SK-N-SH (cell line): ENCODE measurements at regions not wholly inside any gene's neighbourhood (a gene's known extent, or its start where the extent isn't known, plus 50 kb on each side); places are given as distances from the start of the nearest gene placed in this dataset.
A peak's percentile ranks its signal among the peaks of the same experiment; 100 is the strongest.

Experiments used
- CTCF ChIA-PET: fragments of 300-600, 350-600 bp; formaldehyde crosslinking; extraction: SDS; loops from one replicate; lab custom pipeline; 2021; lab: Yijun Ruan, JAX
- POLR2A ChIA-PET: fragments of 350-600 bp; sonication (Branson Sonifier 250); formaldehyde crosslinking; extraction: SDS; loops from one replicate; lab custom pipeline; 2020; ENCODE audit warnings: antibody characterized with exemption, inconsistent platforms; lab: Yijun Ruan, JAX
- DNase-seq: peaks from one replicate; pipeline ENCODE4 v3.0.0; 2012
- H2AFZ ChIP-seq: fragments of 200-600 bp; sonication (generic); 2 replicates; pipeline ENCODE4 v1.8.1; 2016; ENCODE audit warnings: antibody characterized with exemption, mild to moderate bottlenecking, low read depth
- H3F3A ChIP-seq: fragments of 200-600 bp; sonication (generic); replicated peaks from 2 replicates; pipeline ENCODE3; 2016; ENCODE audit warnings: antibody characterized with exemption, mild to moderate bottlenecking; ENCODE audit not compliant: insufficient read depth
- H3K27ac ChIP-seq, 2 experiments: fragments of 200-500 bp in 1 of 2; fragments of 200-600 bp in 1 of 2; sonication (Bioruptor generic) in 1 of 2; sonication (generic), shearing (Covaris generic) in 1 of 2; 2 replicates each; pipeline versions ENCODE4 v1.5.1 to v1.6.1; 2014 to 2016; ENCODE audit warnings: low read depth in 2 of 2, inconsistent platforms in 1 of 2, low read length in 1 of 2, mild to moderate bottlenecking in 1 of 2, mixed read lengths in 1 of 2
- H3K27me3 ChIP-seq: fragments of 200-600 bp; sonication (generic), shearing (Covaris generic); 2 replicates; pipeline ENCODE4 v1.6.1; 2016; ENCODE audit warnings: mixed run types; ENCODE audit not compliant: insufficient read depth
- H3K36me3 ChIP-seq, 2 experiments: fragments of 200-500 bp in 1 of 2; fragments of 200-600 bp in 1 of 2; sonication (Bioruptor generic) in 1 of 2; sonication (generic) in 1 of 2; replicated peaks in 1 of 2; 2 replicates each; pipeline versions ENCODE3 to v1.5.1; 2014 to 2016; ENCODE audit warnings: low read length in 1 of 2, mild to moderate bottlenecking in 1 of 2; ENCODE audit not compliant: insufficient read depth in 2 of 2, control insufficient read depth in 1 of 2
- H3K4me1 ChIP-seq, 2 experiments: fragments of 200-500 bp in 1 of 2; fragments of 200-600 bp in 1 of 2; sonication (Bioruptor generic) in 1 of 2; sonication (generic), shearing (Covaris generic) in 1 of 2; 2 replicates each; pipeline versions ENCODE4 v1.5.1 to v1.6.1; 2014 to 2016; ENCODE audit warnings: low read depth in 1 of 2, low read length in 1 of 2, mixed run types in 1 of 2; ENCODE audit not compliant: insufficient read depth in 2 of 2, control insufficient read depth in 1 of 2
- H3K4me2 ChIP-seq: fragments of 200-600 bp; sonication (generic), shearing (Covaris generic); 2 replicates; pipeline ENCODE4 v1.6.1; 2017; ENCODE audit warnings: mixed run types
- H3K4me3 ChIP-seq, 2 experiments: fragments of 200-500 bp in 1 of 2; fragments of 200-600 bp in 1 of 2; sonication (Bioruptor generic) in 1 of 2; sonication (generic), shearing (Covaris generic) in 1 of 2; 2 replicates each; pipeline versions ENCODE4 v1.5.1 to v1.8.1; 2014 to 2016; ENCODE audit warnings: low read depth in 2 of 2, inconsistent platforms in 1 of 2, low read length in 1 of 2, mild to moderate bottlenecking in 1 of 2, mixed read lengths in 1 of 2, moderate library complexity in 1 of 2
- H3K79me2 ChIP-seq: fragments of 200-600 bp; sonication (generic); 2 replicates; pipeline ENCODE4 v1.8.1; 2017; ENCODE audit warnings: mild to moderate bottlenecking; ENCODE audit not compliant: insufficient read depth
- H3K9ac ChIP-seq: fragments of 200-600 bp; sonication (generic); 2 replicates; pipeline ENCODE4 v1.6.1; 2017; ENCODE audit warnings: mixed run types
- H3K9me2 ChIP-seq: fragments of 200-600 bp; sonication (generic); 2 replicates; pipeline ENCODE4 v1.6.1; 2017; ENCODE audit warnings: mixed run types
- H3K9me3 ChIP-seq: fragments of 200-600 bp; sonication (generic); 2 replicates; pipeline ENCODE4 v1.6.1; 2017; ENCODE audit warnings: mixed run types, mild to moderate bottlenecking, moderate library complexity
- H4K20me1 ChIP-seq: fragments of 200-600 bp; sonication (generic); 2 replicates; pipeline ENCODE4 v1.6.1; 2017; ENCODE audit warnings: mild to moderate bottlenecking, mixed run types; ENCODE audit not compliant: insufficient read depth
- CHD2 ChIP-seq: fragments of 150-350 bp; IDR thresholded peaks from 2 replicates; pipeline ENCODE4 v1.6.1; 2018; ENCODE audit warnings: low read length; ENCODE audit not compliant: partially characterized antibody
- CTCF ChIP-seq: fragments of 200-600 bp; sonication (generic); IDR thresholded peaks from 2 replicates; pipeline ENCODE4 v1.6.1; 2017; ENCODE audit warnings: antibody characterized with exemption, mild to moderate bottlenecking, moderate library complexity
- FOXJ3 ChIP-seq: sonication (generic); formaldehyde crosslinking; IDR thresholded peaks from 2 replicates; pipeline ENCODE4 v1.5.1; 2020; ENCODE audit warnings: mild to moderate bottlenecking, missing genetic modification reagents
- GABPA ChIP-seq: IDR thresholded peaks from 2 replicates; pipeline ENCODE4 v1.4.0; 2012; ENCODE audit warnings: low read depth, mild to moderate bottlenecking
- GATA2 ChIP-seq: sonication (generic); formaldehyde crosslinking; IDR thresholded peaks from 2 replicates; pipeline ENCODE4 v1.5.0; 2020; ENCODE audit warnings: mild to moderate bottlenecking, missing genetic modification reagents
- JUND ChIP-seq: IDR thresholded peaks from 2 replicates; pipeline ENCODE4 v1.4.0; 2012
- MAX ChIP-seq: IDR thresholded peaks from 2 replicates; pipeline ENCODE4 v1.4.0; 2012; ENCODE audit warnings: low read depth
- MXI1 ChIP-seq: IDR thresholded peaks from 2 replicates; pipeline ENCODE4 v1.6.1; 2012; ENCODE audit warnings: mild to moderate bottlenecking, low read depth, low read length, improper control_type of control experiment
- NRF1 ChIP-seq: IDR thresholded peaks from 2 replicates; pipeline ENCODE4 v1.6.1; 2012; ENCODE audit warnings: low read depth, mild to moderate bottlenecking, low read length
- RAD21 ChIP-seq: IDR thresholded peaks from 2 replicates; pipeline ENCODE4 v1.6.1; 2012; ENCODE audit warnings: mild to moderate bottlenecking, low read length
- SMC3 ChIP-seq: IDR thresholded peaks from 2 replicates; pipeline ENCODE4 v1.6.1; 2012; ENCODE audit warnings: low read depth, low read length, improper control_type of control experiment
- TAF1 ChIP-seq: IDR thresholded peaks from 2 replicates; pipeline ENCODE4 v1.6.1; 2012; ENCODE audit warnings: low read depth, mild to moderate bottlenecking, low read length, moderate library complexity, borderline replicate concordance
- ZBTB33 ChIP-seq: IDR thresholded peaks from 2 replicates; pipeline ENCODE4 v1.4.0; 2012; ENCODE audit warnings: low read depth, borderline replicate concordance
- WGBS: methylation state at CpG from one replicate; pipeline ENCODE4 v1.1.6; 2017; ENCODE audit warnings: low lambda C conversion rate; 5-methylcytosine and 5-hydroxymethylcytosine counted together
- TF ChIP-seq, protein P1 (sequence below): IDR thresholded peaks from 2 replicates; pipeline ENCODE4 v1.4.0; 2012; ENCODE audit warnings: low read depth, borderline replicate concordance

DNA sequence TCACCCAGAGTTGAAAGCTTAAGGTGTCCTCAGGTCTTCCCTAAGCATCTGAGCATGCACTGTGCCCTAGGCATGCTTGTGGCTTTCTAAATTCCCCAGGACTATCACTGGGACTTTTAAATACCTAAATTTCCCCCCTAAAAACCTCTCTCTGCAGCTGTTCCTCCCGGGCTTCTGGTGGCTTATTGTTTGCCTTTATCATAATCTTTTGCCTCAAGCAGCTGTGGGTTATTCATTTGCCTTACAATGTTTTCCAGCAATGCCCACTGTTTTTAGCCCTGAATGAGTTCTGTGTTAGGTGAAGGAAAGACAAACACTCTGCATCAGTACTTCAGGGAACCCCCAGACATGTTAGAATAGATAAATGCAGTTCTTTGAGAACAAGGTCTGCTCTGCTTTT, 455.0 kb downstream of the ZIC3 start:
- Histone ChIP-seq H3K4me3 (no peak overlapping the region), H3K27me3 (no peaks in the 10 kb centered on the region; the same call in 1 of the 2 replicates), H3K79me2 (no peaks in the 10 kb centered on the region), H3K9ac (no peak overlapping the region), H4K20me1 (no peaks in the 10 kb centered on the region), H2AFZ (no peak overlapping the region), H3K4me2 (no peak overlapping the region), H3K36me3 (no peaks in the 10 kb centered on the region), H3F3A (no peaks in the 10 kb centered on the region), H3K27ac (no peak overlapping the region), H3K4me1 (no peaks in the 10 kb centered on the region), H3K9me3 (no peaks in the 10 kb centered on the region), H3K9me2 (no peaks in the 10 kb centered on the region)
- TF ChIP-seq GATA2 (CRISPR knock-in tag) (no peak), TAF1 (no peak), MXI1 (no peak), RAD21 (no peak), SMC3 (no peak), NRF1 (no peak), JUND (no peak)
- TF ChIP-seq, protein P1, sequence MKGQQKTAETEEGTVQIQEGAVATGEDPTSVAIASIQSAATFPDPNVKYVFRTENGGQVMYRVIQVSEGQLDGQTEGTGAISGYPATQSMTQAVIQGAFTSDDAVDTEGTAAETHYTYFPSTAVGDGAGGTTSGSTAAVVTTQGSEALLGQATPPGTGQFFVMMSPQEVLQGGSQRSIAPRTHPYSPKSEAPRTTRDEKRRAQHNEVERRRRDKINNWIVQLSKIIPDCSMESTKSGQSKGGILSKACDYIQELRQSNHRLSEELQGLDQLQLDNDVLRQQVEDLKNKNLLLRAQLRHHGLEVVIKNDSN = no peak
- POLR2A ChIA-PET = no interaction called here
- DNase-seq = no peak
- WGBS = 0% methylated on average over 1 of the region's 1 CpG
- CTCF ChIA-PET = no interaction called here

GRCh38 chrX:138026211-138026610, 460.3 kb downstream of the ZIC3 start:
- Histone ChIP-seq H3K27ac (no peak overlapping the region), H3K36me3 (no peaks in the 10 kb centered on the region), H3K4me2 (no peak overlapping the region), H3K9me2 (no peaks in the 10 kb centered on the region), H3K79me2 (no peaks in the 10 kb centered on the region), H3K4me1 (no peaks in the 10 kb centered on the region), H3F3A (no peaks in the 10 kb centered on the region), H4K20me1 (no peaks in the 10 kb centered on the region), H3K9ac (no peak overlapping the region), H3K4me3 (no peak overlapping the region), H3K27me3 (no peaks in the 10 kb centered on the region), H3K9me3 (no peaks in the 10 kb centered on the region), H2AFZ (no peak overlapping the region)
- WGBS = 0% methylated on average over 1 of the region's 1 CpG
- POLR2A ChIA-PET = no interaction called here
- peak; percentile 27 for DNase-seq
- CTCF ChIA-PET = interaction anchor here (0.9 to 2.3 kb wide), 3 partner anchors 9 to 29 kb away, joined by 3 to 9 read pairs (median 3); no protein-coding TSS in a partner anchor
- TF ChIP-seq ZBTB33 (no peak), RAD21 (peak; percentile 39), MAX (no peak), JUND (no peak), CTCF (peak; percentile 57), CHD2 (no peak), SMC3 (peak; percentile 14; the same call in 1 of the 2 replicates), GABPA (no peak), MXI1 (no peak), FOXJ3 (CRISPR knock-in tag) (no peak)
